Erythroblast (primary cell): ENCODE measurements at regions not wholly inside any gene's neighbourhood (a gene's known extent, or its start where the extent isn't known, plus 50 kb on each side); places are given as distances from the start of the nearest gene placed in this dataset.

Experiments used
- GATA1 ChIP-seq: IDR thresholded peaks from 2 replicates; pipeline ENCODE4 v1.6.1; 2011; ENCODE audit warnings: low read depth, mild to moderate bottlenecking, control low read depth, low read length, moderate library complexity
- POLR2A ChIP-seq: IDR thresholded peaks from 2 replicates; pipeline ENCODE4 v1.6.1; 2011; ENCODE audit warnings: mild to moderate bottlenecking, low read length

GRCh38 chr4:125951261-125951887 is 636.6 kb downstream of the FAT4 start:
- no peak for TF ChIP-seq POLR2A
- no peak for TF ChIP-seq GATA1
